Right kidney (tissue), 1 donor: ENCODE measurements at regions not wholly inside any gene's neighbourhood (a gene's known extent, or its start where the extent isn't known, plus 50 kb on each side); places are given as distances from the start of the nearest gene placed in this dataset.

ENCODE experiments used
- DNase-seq: peaks from one replicate; pipeline ENCODE4 v3.0.0-alpha.2; 2016

- no peak for DNase-seq
Observed at GRCh38 chr13:47826471-47826870, 174.6 kb downstream of the SUCLA2 start.

GRCh38 chr13:47822036-47822435 is 179.0 kb downstream of the SUCLA2 start:
- DNase-seq, result no peak

GRCh38 chr13:47816831-47817230 is 184.2 kb downstream of the SUCLA2 start:
- no peak for DNase-seq

- DNase-seq, result no peak
Observed at GRCh38 chr13:47813718-47814117, 187.4 kb downstream of the SUCLA2 start.

- no peak for DNase-seq
Observed at GRCh38 chr13:47809411-47809810, 191.7 kb downstream of the SUCLA2 start.

DNA sequence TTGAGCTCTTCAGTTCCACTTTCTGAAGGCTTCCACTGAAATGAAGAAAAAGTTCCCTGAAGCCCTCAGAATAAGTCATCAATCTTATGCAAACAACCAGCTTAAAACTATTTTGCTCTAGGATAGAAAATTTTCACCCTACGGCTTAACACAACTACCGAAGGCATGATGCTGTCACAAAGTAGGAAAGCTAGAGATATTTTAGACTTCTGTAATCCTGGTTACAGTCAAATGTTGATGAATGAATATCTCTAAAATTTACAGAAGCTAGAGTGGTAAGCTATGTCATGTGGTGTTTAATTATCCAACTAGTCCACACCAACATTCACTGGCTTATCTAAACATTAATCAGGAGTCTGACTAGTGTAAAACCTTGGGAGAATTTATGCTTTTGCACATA is 197.9 kb downstream of the SUCLA2 start:
- DNase-seq, result no peak

DNA sequence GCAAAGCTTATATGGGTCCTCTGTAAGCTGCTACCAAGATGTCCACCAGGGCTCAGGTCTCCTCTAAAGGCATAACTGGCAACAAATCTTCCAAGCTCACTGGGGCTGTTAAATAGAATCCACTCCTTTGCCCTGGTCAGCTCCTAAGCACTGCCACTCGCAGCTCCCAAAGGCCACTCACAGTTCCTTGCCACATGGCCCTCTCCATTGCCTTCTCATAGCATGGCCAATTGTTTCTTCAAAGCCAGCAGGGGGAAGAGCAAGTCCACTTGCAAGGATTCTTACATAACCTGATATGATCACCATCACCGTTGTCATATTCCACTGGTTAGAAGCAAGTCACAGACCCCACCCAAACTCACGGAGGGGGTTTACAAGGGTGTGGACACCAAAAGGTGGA is 199.5 kb downstream of the SUCLA2 start:
- no peak for DNase-seq

DNA sequence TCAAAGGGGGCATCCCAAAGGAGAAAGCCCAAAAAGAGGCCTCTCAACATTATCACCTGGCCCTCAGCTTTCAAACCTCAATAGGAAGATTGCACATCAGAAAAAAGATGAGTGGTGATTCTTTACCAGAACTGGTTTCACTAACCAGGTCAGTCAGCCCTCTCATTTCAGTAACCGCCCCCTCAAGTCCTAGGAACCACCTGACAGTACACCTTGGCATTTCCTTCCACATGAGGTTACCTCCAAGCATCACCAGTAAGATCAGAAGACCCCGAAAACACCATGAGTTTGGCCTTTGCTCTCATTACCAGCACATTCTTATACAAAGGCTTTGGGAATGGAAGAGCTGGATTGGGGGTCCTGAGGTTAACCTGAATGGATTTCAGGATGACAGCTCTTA is 200.5 kb downstream of the SUCLA2 start:
- DNase-seq, result no peak

GRCh38 chr13:47798906-47799305 is 202.2 kb downstream of the SUCLA2 start:
- DNase-seq, result no peak

DNA sequence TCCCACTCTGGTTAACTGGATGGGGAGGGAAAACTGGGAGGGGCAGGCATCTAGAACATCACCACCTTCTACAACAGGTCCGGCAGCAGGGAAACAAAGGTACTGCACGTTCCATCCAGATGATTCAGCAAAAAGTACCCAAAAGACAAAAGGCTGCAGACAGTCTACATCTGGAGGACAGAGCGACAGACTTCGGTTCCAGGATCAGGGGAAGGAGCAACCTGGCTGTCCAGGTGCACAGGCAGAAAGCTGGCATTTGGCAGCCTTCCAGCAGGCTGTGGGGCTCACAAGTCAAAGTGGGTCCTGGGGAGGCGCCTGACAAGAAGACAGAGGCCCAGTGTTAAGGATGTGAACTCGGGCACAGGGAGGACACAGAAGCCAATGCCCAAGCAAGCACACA is 202.9 kb downstream of the SUCLA2 start:
- no peak for DNase-seq

DNA sequence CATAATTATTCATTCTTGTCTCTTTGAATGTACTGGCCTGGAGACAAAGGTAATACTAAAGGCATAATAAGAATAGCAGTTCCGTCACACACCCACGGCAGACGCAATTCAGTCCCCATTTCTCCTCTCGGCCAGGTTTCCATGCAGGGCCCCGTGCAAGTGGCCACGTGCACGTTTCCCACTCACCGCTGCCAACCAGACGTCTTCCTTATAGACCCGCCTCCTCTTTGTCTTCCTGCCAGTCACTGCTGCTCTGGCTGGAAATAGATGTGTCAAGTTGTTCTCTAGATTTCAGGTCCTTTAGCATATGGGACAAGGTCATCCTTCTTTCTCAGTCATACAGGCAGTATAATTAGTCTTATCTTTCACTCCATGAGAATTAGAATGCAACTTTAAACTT is 204.3 kb downstream of the SUCLA2 start:
- DNase-seq, result no peak

GRCh38 chr13:47794963-47795362 is 206.1 kb downstream of the SUCLA2 start:
- DNase-seq, result no peak

DNA sequence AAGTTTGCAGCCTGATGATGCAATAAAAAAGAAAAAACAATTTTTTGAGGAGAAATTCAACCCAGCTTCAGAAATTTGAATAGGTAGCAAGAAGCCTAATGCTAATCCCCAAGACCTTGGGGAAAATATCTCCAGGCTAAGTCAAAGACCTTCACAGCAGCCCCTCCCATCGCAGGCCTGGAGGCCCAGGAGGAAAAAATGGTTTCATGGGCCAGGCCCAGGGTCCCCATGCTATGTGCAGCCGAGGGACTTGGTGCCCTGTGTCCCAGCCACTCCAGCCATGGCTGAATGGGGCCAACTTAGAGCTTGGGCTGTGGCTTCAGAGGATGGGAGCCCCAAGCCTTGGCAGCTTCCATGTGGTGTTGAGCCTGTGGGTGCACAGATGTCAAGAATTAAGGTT is 210.3 kb downstream of the SUCLA2 start:
- no peak for DNase-seq

GRCh38 chr13:47788844-47789243 is 212.2 kb downstream of the SUCLA2 start:
- DNase-seq, result no peak

DNA sequence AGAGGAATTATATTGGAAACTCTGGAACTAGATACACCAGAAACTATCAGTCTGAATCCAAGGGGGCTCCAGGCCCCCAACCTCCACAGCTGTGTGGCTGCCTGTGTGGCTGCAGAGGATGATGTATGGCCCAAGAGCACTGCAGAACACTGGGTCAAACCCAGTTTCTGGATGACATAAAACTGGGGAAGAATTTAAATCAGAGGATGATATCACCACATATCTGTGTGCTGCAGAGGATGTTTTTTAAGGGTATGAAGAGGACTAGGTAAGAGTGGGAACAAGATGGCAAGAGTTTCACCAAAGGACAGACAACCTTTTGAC is 226.4 kb downstream of the SUCLA2 start:
- no peak for DNase-seq

DNA sequence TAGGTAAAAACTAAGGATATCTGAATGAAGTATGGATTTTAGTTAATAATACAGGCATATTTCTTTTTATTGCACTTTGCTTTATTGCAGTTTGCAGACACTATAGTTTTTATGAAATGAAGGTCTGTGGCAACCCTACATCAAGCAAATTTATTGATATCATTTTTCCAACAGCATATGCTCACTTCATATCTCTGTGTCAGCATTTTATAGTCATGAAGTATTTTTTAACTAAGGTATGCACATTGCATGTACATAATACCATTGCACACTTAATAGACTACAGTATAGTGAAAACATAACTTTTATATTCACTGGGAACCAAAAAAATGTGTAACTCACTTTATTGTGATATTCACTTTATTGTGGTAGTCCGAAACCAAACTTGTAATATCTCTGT is 236.3 kb downstream of the SUCLA2 start:
- DNase-seq, result no peak

DNA sequence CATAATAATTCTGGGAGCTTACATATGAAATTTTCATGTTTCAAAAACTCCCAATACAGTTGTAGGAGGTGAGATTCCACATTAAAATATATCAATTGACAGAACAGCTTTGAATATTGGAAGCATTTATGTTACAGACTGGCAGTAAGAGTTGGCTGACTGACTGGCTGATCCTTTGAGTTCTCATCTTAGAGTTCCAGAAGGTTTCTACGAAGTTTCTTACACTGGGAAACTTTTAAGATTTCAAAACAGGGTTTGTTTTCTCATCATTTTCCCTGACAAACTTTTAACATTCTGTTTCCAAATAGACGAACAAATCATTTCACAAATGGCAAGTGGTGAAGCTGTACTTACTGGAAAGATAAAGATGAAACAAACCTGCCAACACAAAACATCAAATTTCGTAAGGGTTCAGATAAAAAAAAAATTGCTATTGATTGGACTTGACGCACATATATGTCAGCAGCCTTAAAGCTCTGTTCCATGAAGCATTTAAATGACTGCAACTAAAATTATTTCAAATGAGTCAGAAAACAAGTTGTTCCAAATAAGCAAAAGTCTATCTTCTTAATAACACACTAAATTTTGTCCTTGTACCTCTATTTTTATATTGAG is 243.5 kb downstream of the SUCLA2 start:
- no peak for DNase-seq

- DNase-seq, result no peak
Observed at GRCh38 chr13:47747901-47748300, 253.2 kb downstream of the SUCLA2 start.

DNA sequence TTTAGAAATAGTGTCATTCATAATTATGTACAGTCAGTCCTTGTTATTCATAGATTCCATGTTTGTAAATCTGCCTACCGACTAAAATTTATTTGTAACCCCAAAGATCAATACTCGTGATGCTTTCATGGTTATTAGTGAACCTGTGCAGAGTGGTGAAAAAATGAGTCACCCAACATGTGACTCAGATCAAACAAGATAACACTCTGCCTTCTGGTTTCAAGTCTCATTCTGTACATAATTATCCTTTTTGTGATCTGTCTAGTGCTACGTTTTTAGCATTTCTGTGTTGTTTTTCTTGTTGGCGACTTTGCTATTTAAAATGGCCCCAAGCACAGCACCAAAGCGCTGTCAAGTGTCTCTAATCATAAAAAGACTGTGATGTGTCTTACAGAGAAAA is 274.7 kb downstream of the SUCLA2 start:
- DNase-seq, result no peak

- DNase-seq, result no peak
Observed at GRCh38 chr13:47723898-47724297, 277.2 kb downstream of the SUCLA2 start.

DNA sequence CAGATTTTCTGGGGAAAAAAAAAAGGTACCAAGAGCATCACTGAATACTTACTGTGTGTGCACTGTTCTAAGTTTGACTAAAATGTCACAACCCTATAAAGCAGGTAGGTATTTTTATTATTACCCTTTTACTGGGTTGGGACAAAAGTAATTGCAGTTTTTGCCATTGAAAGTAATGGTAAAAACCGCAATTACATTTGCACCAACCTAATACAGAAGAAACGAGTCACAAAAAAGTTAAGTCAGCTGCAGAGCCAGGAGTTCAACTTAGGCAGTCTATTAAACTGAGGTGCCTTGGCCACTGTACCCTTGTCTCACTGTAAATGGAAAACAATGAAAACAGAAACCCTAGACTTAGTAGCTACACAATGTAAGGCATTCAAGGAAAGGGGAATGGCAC is 281.9 kb downstream of the SUCLA2 start:
- DNase-seq, result no peak

GRCh38 chr13:47718556-47718955 is 282.5 kb downstream of the SUCLA2 start:
- no peak for DNase-seq

DNA sequence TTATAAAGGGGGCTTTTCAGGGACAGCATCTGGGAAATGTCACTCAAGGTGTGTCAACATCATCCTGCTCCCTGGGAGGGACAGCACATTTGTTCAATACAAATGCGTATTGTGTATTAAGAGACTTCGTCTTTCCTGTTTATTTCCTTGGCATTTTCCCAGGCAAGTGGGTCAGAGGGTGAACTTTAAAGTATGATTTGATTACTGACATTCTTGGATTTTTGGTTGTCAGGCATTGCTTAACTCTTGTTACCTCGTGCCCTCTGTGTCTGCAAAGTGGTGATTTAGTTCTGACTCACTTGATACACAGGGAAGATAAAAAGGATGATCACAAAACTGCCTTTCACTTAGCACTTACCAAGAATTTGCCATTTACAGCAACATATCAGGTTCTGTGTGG is 292.7 kb downstream of the SUCLA2 start:
- DNase-seq, result no peak

DNA sequence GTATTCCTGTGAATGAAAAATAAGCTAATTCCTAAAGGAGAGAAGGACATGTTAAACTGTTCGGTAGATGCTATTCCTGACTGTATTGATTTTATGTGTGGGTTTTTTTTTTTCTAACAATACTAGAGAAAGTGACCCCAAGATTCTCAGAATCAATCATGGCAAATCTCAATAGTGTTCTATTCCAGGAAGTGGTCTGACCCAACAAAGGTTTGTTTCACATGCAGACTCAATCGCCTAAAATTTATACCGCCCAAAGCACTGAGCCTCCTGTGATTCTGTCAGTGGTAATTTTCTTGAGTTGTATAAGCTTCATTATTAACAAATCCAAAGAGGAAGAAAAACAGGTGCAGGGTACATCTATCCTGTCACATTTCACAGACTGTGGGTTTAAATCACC is 293.7 kb downstream of the SUCLA2 start:
- no peak for DNase-seq

DNA sequence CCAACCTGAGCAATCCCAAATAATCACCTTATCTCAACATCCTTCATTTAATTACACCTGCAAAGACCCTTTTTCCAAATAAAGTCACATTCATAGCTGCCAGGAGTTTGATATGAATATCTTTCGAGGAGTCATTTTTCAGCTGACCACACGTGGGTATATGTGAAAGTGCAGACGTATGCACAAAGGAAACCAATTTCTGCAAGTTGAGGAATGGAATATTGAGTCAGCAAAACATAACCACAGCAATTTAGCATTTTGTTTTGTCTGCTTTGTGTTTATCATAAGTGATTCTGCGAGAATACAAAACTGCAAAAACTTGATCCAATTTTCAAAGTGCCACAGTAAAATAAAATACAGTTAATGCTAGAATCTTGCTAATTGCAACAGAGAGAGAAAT is 295.9 kb downstream of the SUCLA2 start:
- no peak for DNase-seq
